GM21390 (cell line): ENCODE measurements at regions not wholly inside any gene's neighbourhood (a gene's known extent, or its start where the extent isn't known, plus 50 kb on each side); places are given as distances from the start of the nearest gene placed in this dataset.

ENCODE experiments used
- ATAC-seq: cut with Tn5 transposase; IDR thresholded peaks from one replicate; pipeline ENCODE4 v1.9.1; 2021; ENCODE audit not compliant: unreplicated experiment

DNA sequence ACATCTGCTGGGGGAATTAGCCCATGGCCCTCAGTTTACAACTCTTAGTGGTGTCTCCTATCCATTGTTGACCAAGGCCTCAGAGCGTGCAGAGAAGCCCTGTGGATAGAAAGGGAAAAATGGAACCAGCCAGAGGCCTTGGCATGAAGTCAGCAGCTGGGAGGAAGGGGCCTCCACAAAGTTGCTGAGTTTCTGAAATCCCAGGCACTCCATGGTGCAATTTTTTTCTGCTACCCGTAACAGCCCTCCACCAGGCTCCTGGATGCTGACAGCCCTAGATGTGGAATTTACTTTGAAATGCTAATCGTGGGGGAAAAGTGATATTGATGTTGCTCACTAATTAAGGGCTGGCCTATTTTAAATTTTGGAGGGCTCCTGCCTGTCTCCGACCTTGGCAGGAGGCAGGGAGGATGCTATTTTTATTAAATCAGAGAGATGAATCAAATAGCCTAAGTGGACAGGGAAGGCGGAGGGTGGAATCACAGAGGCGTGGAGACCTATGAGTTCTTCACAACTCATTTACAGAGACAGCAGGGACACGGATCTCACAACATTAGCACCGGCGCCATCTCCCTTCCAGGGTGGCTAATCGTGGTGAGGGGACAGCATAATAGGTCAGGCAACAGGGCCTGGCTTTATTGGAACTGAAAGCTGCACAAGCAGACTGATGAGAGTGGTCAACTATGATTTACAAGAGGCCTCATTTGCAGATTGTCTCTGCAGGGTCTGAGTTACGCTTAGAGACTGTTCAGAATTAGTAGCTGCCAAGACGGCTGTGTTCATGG, 99.8 kb upstream of the WSCD2 start:
- no peak for ATAC-seq

DNA sequence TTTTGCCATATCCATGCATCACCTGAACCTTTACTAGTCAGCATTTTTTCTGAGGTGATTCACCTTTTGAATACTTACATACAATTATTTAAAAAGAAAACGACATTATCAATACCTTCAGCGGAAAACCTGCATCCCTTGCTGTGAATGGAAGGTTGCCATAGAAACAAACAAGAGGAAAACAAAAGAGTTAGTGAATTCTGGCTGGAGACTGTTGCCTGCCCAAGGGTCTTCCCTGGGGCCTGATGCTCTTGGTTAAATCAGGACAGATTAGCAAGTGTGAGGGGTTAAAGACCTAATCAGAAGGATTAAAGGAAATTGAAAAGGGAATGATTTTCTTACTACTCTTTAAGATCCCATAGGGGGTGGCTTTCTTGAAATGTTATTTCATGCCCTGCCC, 96.0 kb upstream of the WSCD2 start:
- ATAC-seq, result no peak

DNA sequence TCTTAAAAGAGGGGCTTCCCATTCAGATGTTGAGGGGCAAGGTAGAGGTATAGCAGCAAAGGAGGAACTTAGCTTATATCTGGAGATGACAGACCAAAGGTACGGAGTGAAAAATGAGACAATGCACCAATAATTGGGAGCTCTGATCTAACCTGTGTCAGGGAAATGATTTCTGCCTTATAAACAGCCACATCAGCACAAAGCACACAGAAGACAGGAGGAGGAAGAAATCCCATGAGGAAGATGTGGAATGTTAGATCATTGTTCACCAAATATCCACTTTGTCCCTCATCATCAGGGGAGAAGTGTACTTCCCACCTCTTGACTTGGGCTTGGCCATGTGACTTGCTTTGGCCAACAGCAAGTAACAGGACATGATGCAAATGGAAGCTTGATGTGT, 93.7 kb upstream of the WSCD2 start:
- ATAC-seq, result no peak

DNA sequence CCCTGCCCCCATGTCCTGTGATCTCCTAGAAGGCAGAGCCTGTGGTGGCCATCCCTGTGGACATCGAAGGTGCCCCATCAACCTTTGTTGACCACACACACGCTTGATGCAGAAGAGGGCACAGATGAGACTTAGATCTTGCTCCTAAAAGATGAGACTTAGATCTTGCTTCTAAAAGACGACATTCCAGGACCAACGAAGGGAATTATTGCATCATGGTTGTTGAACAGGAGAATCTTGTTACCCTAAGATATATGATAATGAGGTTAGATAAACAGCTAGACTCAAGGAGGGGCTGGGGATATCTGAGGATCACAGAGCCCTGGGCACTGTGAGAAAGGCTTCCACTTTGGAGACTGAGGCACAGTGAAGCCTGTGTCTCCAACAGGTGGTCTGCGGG, 91.1 kb upstream of the WSCD2 start:
- no peak for ATAC-seq

DNA sequence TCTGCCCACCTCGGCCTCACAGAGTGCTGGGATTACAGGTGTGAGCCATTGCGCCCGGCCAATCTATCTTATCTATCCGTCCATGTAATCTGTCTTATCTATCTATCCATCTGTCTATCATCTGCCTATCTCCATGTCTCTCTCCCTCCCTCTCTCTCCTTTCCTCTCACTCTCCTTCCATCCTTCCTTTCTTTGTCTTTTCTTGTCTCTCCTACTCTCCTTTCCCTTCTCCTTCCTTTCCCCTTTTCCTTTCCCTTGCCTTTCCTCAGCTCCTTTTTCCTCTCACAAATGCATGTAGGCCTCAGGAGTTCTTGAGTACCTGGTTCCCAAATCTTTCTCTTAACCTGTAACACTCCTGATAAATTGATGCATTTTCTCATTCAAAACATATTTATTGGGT, 89.3 kb upstream of the WSCD2 start:
- ATAC-seq, result no peak

DNA sequence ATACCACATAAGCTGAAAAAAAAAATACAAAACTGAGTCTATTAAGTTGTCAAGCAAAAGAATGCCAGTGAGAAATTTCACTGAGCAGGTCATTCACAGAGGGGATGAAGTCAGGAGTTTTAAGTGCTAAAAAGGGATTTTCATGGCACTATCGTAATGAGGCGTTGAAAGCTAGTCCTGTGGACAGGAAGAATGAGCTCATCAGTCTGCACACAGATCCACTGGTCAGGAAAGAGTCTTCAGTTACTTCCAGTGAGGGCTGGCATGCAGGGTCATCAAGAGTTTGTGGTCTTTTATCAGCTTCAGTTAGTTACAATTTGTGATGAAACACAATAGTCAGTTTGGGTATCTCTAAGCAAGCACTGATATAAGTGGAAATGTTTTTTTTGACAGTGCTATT, 88.1 kb upstream of the WSCD2 start:
- no peak for ATAC-seq

DNA sequence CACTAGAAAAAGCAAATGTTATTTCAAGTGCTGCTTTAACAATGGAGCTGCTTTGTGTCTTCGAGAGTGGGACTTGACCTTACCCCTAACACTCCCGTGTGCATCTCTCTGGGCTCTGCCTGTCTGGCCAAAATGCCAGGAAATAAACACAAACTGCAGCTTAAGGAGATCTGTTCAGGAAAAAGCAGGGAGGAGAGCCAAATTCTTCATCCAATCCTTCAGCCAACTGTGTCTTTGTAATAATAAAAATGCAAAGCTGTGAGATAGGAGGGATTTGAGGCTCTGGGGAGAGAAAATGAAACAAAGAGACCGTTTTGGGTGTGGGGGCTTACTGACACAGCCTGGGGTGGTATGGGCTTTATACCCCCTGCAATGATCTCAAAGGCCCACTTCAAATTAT, 85.8 kb upstream of the WSCD2 start:
- ATAC-seq, result no peak

DNA sequence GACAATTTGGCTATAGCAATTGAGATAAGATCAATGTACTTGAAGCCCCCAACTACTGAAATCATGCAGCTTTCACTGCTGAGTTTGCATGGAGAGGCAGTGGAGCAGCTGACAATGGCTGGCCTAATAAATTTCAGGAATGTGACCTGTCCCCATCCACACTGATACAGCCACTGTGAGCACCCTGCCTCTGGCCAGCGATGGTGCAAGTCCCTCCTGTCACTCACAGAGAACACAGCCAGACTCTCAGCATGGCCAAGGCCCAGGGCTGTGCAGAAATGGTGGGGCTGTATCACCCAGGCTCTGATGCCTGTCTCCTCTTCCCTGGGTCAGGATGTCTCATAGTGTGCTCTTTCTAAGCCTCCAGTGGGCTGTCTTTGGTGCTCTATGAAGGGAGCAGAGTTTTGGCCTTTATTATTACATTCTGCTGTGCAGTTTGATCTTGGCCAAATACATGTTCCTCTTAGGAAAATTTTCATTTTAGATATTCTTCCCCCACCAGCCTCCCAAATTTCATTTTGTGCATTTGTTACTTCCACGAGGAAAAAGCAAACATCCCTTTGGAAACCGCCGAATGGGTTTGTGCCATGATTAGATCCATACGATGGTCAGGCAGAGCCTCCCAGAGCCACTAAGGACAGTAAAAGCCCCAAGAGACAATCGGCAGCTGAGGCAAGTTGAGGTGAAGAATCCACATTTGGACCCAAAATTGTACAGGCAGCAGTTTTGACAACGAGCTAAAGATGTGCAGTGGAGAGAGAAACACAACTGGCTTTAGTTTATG, 85.1 kb upstream of the WSCD2 start:
- ATAC-seq, result no peak

DNA sequence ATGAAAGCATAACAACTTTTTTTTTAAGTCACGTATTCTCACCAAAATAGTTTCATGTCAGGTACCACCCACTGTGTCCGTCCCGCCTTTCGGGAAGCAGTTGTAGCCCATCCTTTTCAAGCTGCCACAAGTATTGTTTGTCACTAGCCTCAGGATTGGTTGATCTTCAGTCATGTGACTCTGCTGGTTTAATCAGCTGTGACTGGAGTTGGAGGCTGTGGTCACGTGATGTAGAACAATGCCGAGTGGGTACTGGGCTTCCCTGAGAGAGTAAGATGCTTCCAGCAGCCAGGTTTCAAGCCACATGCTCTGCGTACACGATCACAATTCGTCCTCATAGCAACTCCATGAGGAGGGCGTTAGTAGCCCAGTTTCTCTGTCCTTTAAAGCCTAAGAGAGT, 83.0 kb upstream of the WSCD2 start:
- no peak for ATAC-seq

DNA sequence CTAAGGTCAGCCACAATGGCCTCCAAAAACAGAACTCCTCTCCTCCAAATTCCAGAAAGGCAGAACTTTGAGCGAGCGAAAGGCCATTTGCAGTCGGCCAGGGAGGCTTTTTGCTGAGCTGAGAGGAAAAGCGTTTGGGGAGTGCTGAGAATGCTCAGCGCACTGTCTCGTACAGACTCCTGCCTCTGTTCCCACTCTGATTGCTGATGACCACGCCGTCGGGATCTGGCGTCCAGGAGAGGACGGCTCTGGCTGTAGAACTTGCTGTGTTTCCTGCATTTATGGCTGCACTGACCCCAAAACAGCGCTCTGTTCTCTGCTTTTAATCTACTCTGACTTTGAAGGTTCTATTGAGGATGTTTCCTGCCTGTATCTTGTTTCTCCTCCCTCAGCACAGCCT, 82.4 kb upstream of the WSCD2 start:
- no peak for ATAC-seq

DNA sequence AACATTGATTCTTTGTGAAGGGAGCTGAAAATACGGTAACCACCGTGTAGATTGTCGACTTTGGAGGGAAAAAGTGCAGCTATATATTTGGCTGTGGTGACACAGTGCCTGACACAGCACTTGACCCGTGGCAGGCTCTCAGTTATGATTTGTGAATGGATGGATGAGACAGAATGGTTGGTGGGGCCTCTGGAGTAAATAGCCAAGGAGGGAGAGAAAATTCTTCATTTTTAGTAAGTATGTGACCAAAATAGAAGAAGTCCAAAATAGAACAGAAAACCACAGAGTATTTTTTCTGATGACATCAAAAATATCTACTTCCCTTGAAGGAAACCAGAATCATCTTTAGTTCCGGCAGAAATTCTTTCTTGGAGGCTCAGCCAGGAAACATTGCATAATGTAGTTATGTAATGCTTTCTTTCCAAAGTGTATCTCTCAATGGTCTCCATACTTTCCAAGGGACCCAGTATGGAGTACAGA, 82.0 kb upstream of the WSCD2 start:
- ATAC-seq, result no peak

DNA sequence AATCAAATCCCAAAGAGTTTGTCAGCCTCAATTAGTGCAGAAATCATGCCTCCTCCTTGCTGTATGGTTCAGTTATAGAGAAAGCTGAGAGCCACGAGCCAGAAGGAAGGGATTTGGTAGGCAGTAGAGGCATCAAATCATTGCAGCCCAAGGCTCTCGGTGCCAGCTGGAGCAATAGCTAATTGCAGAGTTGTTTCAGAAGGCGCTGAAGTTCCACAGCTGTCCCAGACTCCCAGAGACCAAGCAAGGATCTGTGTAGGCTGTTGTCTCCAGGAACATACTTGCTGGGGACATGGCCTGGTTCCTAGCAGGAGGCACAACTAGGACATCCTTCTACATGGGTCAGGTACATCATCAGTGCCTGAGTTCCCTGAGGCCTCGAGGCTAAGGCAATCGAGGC, 80.4 kb upstream of the WSCD2 start:
- ATAC-seq, result no peak

DNA sequence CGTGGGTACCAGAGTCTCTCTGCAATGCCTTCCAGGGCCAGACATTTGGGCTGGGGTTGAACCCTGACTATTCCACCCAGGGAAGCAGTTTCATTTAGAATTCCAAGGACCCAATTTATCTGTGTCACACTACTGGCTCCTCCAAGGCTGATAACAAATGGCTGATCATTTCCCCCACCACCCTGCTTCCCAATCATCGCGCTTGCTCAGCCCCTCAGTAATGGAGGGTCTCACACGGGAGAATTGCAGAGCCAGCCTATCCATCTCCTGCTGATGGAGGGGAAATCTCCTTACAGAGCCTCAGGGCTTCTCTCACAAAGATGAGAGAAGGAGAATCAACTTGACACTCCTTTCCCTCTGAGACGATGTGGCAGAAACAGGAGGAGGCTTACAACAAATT, 78.4 kb upstream of the WSCD2 start:
- ATAC-seq, result no peak

DNA sequence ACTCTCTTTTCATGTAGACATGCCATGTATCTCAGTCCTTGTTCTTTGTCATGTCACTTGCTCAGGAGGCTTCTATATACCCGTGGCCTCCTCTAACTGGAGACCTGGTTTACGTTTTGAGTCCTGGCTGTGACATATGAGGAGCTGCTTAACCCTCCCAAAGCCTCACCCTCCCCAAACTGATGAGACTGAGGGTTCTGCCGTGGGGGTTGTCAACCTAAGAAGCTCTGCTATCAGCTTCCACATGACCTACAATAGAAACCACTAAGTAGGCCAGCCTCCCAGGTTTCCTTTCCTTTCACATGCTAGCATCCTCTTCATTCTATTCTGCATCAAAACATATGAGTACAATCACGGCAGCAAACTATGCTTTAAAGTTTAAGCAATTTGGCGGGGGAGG, 76.8 kb upstream of the WSCD2 start:
- no peak for ATAC-seq

DNA sequence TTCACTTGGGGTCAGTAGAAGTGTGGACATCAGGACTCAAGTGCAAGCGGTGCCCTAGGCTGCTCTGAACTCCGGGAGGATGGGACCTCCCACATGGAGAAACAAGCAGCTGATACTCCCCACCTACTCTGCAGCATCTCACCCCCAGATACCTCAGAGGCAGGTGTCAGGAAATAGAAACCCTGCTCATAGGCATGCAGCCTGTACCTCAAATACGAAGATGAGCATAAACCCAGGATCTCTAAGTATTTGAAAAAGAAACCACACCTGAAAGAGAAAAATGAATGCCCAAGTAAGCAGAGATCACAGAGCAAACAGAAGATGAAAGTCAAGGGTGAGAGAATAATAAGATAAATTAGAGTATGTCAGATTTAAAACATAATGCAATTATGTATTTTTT, 75.6 kb upstream of the WSCD2 start:
- no peak for ATAC-seq

DNA sequence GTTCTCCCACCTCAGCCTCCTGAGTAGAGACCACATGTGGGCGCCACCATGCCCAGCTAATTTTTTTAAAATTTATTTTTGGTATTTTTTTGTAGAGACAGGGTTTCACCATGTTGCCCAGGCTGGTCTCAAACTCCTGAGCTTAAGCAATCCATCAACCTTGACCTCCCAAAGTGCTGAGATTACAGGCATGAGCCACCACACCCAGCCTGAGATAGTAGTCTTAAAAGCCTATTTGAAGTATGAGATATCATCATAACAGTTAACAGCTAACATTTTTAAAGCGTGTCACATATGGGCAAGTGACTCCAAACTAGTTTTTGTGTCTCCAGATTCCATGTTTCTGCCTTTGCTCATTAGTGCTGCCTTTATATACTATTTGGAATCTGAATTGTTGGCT, 74.6 kb upstream of the WSCD2 start:
- ATAC-seq, result no peak

DNA sequence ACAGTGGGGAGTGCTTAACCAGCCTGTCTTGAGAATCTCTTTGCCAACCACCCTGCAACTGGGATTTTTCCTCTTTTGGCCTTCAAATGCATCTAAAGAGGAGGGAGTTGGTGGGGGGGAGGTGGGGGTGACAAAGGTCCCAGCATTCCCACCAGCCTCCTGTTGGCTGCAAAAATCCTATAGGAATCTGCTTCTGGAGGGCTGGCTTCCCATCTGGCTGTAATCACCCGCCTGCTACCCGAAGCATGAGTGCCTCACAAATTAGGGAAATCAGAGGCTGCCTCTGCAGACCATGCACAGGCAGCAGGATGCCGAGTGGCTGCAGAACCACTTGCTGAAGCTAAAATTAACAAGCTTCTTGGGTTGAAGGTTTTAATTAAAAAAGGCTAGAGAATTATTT, 73.9 kb upstream of the WSCD2 start:
- ATAC-seq, result no peak

DNA sequence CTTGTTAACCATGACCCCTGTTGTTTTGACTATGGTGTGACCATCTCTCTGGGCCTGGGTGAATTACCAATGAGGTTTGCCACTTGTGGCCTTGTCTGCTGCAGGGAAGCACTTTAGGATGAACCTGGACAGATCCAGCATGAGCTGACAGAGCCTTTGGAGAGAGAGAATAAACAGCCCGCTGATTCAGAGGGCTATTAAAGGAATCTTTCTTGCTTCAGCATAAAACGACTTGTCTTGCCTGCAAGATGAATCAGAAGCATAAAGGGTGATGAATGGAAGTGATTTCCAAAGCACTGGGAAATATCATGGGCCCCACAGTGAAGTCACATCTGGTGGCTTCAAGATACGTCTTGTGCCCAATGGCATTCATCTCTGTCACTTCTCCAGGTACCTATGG, 69.0 kb upstream of the WSCD2 start:
- ATAC-seq, result no peak

DNA sequence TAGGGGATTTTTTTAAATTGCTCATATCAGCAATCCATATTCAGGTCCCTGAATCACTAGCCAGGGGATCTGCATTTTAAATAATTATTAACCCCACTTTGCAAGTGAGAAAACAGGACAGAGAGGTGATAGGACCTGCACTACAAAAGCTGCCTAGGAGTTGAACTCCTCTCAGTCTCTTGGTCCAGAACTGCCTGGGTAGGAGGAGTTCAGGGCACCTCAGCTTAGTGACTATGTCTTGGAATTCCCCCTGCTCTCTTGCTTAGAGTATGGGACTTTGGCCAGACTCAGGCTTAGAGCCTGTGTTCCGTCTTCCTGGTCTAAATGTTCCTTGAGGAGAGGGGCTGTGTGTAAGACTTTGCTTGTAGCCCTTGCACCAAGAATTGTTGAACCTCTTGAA, 68.2 kb upstream of the WSCD2 start:
- ATAC-seq, result no peak

DNA sequence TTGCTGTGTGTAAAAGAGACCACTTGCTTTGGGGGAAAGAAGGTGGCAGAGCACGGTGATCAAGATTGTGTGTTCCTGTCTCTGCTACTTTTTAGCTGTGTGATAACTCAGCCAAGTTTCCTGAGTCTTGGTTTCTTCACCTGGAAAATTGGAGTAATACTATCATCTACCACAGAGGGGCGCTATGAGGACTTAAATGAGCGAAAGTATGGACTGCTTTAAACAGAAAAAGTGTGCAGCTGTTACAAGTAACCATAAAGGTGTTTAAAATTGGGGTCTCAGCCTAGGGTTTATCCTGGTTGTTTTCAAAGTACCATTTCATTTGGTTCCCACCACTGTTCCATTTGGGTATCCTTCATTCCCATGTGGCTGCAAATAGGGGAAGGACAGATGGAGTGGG, 65.9 kb upstream of the WSCD2 start:
- no peak for ATAC-seq

DNA sequence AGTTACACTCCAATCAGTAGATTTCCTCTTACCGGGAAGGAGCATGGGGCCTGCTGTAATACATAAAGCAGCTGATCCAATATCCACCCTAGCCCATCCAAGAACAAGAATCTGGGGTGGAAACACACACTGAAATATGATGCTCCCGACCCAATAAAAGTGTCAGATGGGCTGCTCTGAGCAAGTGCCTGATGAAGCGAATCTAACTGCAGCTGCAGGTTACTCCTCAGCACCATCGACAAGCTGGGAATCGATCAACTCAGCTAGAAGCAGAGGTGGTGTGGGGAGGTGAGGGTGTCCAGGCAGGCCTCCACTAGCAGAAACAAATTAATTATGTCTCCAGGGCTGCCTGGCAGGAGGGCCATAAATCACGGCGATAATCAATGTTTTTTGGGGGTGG, 64.0 kb upstream of the WSCD2 start:
- no peak for ATAC-seq
